Stomach (tissue), 8 donors: ENCODE measurements at regions not wholly inside any gene's neighbourhood (a gene's known extent, or its start where the extent isn't known, plus 50 kb on each side); places are given as distances from the start of the nearest gene placed in this dataset.

Experiments
- DNase-seq, 2 donors: peaks; one replicate each; pipeline versions ENCODE4 v3.0.0 to v3.0.0-alpha.2; 2013 to 2019
- H3K27ac ChIP-seq, 5 donors: fragments of 200-600 bp in 4 of 5; sonication (generic) in 4 of 5; one replicate each; pipeline ENCODE4 v1.5.1; 2013 to 2019; ENCODE audit warnings: mild to moderate bottlenecking in 1 of 5, moderate library complexity in 1 of 5
- H3K27me3 ChIP-seq, 3 donors: fragments of 200-600 bp; sonication (generic); one replicate each; pipeline ENCODE4 v1.5.1; 2017 to 2019; ENCODE audit warnings: mixed run types in 1 of 3
- H3K36me3 ChIP-seq, 4 donors: fragments of 200-600 bp; sonication (generic); 1 replicate in 3 of 4; 2 replicates in 1 of 4; pipeline ENCODE4 v1.5.1; 2016 to 2019
- H3K4me1 ChIP-seq, 4 donors: fragments of 200-600 bp; sonication (generic); one replicate each; pipeline ENCODE4 v1.5.1; 2016 to 2019
- H3K4me3 ChIP-seq, 4 donors: fragments of 200-600 bp; sonication (generic) in 3 of 4; one replicate each; pipeline ENCODE4 v1.5.1; 2016 to 2019; ENCODE audit warnings: mild to moderate bottlenecking in 1 of 4
- H3K9me3 ChIP-seq, 4 donors: fragments of 200-600 bp; sonication (generic); one replicate each; pipeline ENCODE4 v1.5.1; 2016 to 2019
- EP300 ChIP-seq: sonication (generic); formaldehyde crosslinking; IDR thresholded peaks from one replicate; pipeline ENCODE4 v1.6.1; 2017; ENCODE audit warnings: antibody characterized with exemption
- POLR2A ChIP-seq, 4 donors: fragments of 450-650 bp; IDR thresholded peaks; one replicate each; pipeline ENCODE4 v1.6.1; 2016; ENCODE audit warnings: antibody characterized with exemption in 4 of 4, control low read depth in 2 of 4, mild to moderate bottlenecking in 1 of 4, moderate library complexity in 1 of 4
- POLR2AphosphoS5 ChIP-seq, 3 donors: sonication (generic); formaldehyde crosslinking; IDR thresholded peaks; one replicate each; pipeline ENCODE4 v1.6.1; 2016; ENCODE audit warnings: antibody characterized with exemption in 3 of 3
- WGBS, 5 donors: extraction: QIAGEN DNeasy Blood & Tissue Kit in 3 of 5; methylation state at CpG; one replicate each; pipeline versions ENCODE4 v1.1.5 to v1.1.7; 2013 to 2018; 5-methylcytosine and 5-hydroxymethylcytosine counted together
- intact Hi-C: fragments of 100-400 bp; cut with DNase I; formaldehyde crosslinking; loops from one replicate; pipeline ENCODE4 v1.15.1; 2023; ENCODE audit warnings: low total_unique reads
- TF ChIP-seq, protein P1 (sequence below), 7 experiments: fragments of 450-650 bp in 4 of 7; fragments of 200-600 bp in 3 of 7; sonication (generic) in 3 of 7; IDR thresholded peaks; one replicate each; pipeline ENCODE4 v1.5.1; 2016 to 2019; ENCODE audit warnings: antibody characterized with exemption in 7 of 7, control low read depth in 2 of 7, mild to moderate bottlenecking in 1 of 7
- donor health status: healthy with polysubstance abuse.
- donor health status: Bipolar disorder and iron deficiency.
- donor health status: healthy.

DNA sequence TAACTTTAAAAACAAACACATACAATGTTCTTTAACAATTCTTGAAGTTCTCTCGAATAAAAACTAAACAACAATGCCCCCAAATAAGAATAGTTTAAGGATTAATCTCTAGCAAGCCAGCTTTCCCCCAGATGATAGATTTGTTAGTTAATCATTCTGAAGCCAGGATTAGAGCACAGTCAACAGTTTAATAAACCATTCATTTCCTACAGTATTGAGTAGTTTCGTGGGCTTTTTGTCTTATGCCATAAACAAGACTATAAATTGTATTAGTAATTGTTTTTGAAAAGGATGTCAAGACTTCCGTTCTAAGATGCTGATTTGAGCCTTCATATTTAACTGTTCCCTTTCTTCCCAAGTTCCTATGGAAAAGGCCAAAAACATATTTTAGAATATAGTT lies 136.6 kb downstream of the PIK3R1 start:
- no peak overlapping the region for H3K4me3 ChIP-seq
- H3K36me3 ChIP-seq = no peaks in the 10 kb centered on the region
- DNase-seq = no peak
- intact Hi-C loops = no loop called here
- WGBS, 5 donors = 59 to 72% (median 70%) methylated on average over 3 of the region's 3 CpGs
- TF ChIP-seq POLR2AphosphoS5 (IDR thresholded peaks at IDR 0.05) = no peak
- TF ChIP-seq POLR2A (IDR thresholded peaks at IDR 0.05) = no peak
- TF ChIP-seq, protein P1, sequence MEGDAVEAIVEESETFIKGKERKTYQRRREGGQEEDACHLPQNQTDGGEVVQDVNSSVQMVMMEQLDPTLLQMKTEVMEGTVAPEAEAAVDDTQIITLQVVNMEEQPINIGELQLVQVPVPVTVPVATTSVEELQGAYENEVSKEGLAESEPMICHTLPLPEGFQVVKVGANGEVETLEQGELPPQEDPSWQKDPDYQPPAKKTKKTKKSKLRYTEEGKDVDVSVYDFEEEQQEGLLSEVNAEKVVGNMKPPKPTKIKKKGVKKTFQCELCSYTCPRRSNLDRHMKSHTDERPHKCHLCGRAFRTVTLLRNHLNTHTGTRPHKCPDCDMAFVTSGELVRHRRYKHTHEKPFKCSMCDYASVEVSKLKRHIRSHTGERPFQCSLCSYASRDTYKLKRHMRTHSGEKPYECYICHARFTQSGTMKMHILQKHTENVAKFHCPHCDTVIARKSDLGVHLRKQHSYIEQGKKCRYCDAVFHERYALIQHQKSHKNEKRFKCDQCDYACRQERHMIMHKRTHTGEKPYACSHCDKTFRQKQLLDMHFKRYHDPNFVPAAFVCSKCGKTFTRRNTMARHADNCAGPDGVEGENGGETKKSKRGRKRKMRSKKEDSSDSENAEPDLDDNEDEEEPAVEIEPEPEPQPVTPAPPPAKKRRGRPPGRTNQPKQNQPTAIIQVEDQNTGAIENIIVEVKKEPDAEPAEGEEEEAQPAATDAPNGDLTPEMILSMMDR (IDR thresholded peaks at IDR 0.05) = no peak
- no peak for TF ChIP-seq EP300
- no peaks in the 10 kb centered on the region for H3K4me1 ChIP-seq
- H3K27me3 ChIP-seq = no peaks in the 10 kb centered on the region
- H3K27ac ChIP-seq = no peak overlapping the region
- no peaks in the 10 kb centered on the region for H3K9me3 ChIP-seq

- H3K9me3 ChIP-seq = no peaks in the 10 kb centered on the region
- DNase-seq = no peak
- intact Hi-C loops = no loop called here
- H3K27ac ChIP-seq = no peak overlapping the region
- H3K4me1 ChIP-seq = no peaks in the 10 kb centered on the region
- no peak for TF ChIP-seq EP300
- TF ChIP-seq POLR2AphosphoS5 (IDR thresholded peaks at IDR 0.05) = no peak
- no peak for TF ChIP-seq POLR2A (IDR thresholded peaks at IDR 0.05)
- TF ChIP-seq, protein P1 (IDR thresholded peaks at IDR 0.05) = no peak
- H3K4me3 ChIP-seq = no peak overlapping the region
- no peaks in the 10 kb centered on the region for H3K36me3 ChIP-seq
- no peaks in the 10 kb centered on the region for H3K27me3 ChIP-seq
- WGBS, 5 donors = 84 to 92% (median 90%) methylated on average over 5 of the region's 5 CpGs
Measured at GRCh38 chr5:68353605-68354004, 138.0 kb downstream of the PIK3R1 start.

GRCh38 chr5:68354315-68354714 lies 138.8 kb downstream of the PIK3R1 start:
- TF ChIP-seq POLR2A (IDR thresholded peaks at IDR 0.05) = no peak
- TF ChIP-seq, protein P1 (IDR thresholded peaks at IDR 0.05) = no peak
- 88 to 94% (median 89%) methylated on average over 5 of the region's 5 CpGs for WGBS, 5 donors
- Histone ChIP-seq H3K4me1 (no peaks in the 10 kb centered on the region), H3K27me3 (no peaks in the 10 kb centered on the region), H3K4me3 (no peak overlapping the region), H3K36me3 (no peaks in the 10 kb centered on the region), H3K27ac (no peak overlapping the region), H3K9me3 (no peaks in the 10 kb centered on the region)
- DNase-seq = no peak
- intact Hi-C loops = no loop called here

DNA sequence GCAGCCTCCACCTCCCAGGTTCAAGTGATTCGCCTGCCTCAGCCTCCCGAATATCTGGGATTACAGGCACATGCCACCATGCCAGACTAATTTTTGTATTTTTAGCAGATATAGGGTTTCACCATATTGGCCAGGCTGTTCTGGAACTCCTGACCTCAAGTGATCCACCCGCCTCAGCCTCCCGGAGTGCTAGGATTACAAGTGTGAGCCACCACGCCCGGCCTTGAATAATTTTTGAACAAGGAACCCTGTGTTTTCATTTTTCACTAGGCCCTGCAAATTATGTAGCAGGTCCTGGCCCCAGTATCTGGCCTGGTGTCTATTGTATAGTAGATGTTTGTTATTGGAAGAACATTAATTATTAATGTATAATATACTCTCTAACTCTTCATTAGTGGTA lies 140.7 kb downstream of the PIK3R1 start:
- no peaks in the 10 kb centered on the region for H3K9me3 ChIP-seq
- no peaks in the 10 kb centered on the region for H3K36me3 ChIP-seq
- no peak for DNase-seq
- TF ChIP-seq, protein P1 (IDR thresholded peaks at IDR 0.05) = no peak
- TF ChIP-seq POLR2AphosphoS5 (IDR thresholded peaks at IDR 0.05) = no peak
- TF ChIP-seq EP300 = no peak
- no peak for TF ChIP-seq POLR2A (IDR thresholded peaks at IDR 0.05)
- WGBS, 5 donors = 94 to 96% (median 95%) methylated on average over 6 of the region's 6 CpGs
- H3K4me3 ChIP-seq = no peak overlapping the region
- H3K4me1 ChIP-seq = no peaks in the 10 kb centered on the region
- intact Hi-C loops = no loop called here
- no peaks in the 10 kb centered on the region for H3K27me3 ChIP-seq
- H3K27ac ChIP-seq = no peak overlapping the region

DNA sequence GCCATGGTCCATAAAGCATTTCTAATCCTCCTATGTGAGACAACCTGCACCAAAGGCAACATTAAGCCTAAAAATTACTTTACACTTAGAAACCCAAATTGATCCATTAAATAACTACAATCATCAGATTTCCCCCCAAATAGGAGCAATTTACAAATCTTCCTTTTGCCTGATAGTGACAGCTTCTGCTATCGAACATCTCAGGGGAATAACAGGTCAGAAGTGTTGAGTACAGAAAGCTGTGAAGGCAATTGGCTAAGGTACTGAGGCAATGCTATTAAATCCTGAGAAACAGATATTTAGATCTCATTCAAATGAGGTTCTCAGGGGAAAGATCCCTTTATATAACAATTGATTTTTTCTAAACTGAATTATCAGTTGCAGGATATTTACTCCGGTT lies 141.1 kb downstream of the PIK3R1 start:
- DNase-seq = no peak
- intact Hi-C loops = no loop called here
- H3K4me3 ChIP-seq = no peak overlapping the region
- H3K9me3 ChIP-seq = no peaks in the 10 kb centered on the region
- H3K4me1 ChIP-seq = no peaks in the 10 kb centered on the region
- no peak overlapping the region for H3K27ac ChIP-seq
- no peaks in the 10 kb centered on the region for H3K36me3 ChIP-seq
- no peaks in the 10 kb centered on the region for H3K27me3 ChIP-seq
- 79 to 88% (median 85%) methylated on average over 2 of the region's 2 CpGs for WGBS, 5 donors
- TF ChIP-seq, protein P1 (IDR thresholded peaks at IDR 0.05) = no peak
- TF ChIP-seq POLR2AphosphoS5 (IDR thresholded peaks at IDR 0.05) = no peak
- TF ChIP-seq POLR2A (IDR thresholded peaks at IDR 0.05) = no peak
- no peak for TF ChIP-seq EP300
